ENCODE measurements at regions not wholly inside any gene's neighbourhood (a gene's known extent, or its start where the extent isn't known, plus 50 kb on each side); places are given as distances from the start of the nearest gene placed in this dataset.

DNA sequence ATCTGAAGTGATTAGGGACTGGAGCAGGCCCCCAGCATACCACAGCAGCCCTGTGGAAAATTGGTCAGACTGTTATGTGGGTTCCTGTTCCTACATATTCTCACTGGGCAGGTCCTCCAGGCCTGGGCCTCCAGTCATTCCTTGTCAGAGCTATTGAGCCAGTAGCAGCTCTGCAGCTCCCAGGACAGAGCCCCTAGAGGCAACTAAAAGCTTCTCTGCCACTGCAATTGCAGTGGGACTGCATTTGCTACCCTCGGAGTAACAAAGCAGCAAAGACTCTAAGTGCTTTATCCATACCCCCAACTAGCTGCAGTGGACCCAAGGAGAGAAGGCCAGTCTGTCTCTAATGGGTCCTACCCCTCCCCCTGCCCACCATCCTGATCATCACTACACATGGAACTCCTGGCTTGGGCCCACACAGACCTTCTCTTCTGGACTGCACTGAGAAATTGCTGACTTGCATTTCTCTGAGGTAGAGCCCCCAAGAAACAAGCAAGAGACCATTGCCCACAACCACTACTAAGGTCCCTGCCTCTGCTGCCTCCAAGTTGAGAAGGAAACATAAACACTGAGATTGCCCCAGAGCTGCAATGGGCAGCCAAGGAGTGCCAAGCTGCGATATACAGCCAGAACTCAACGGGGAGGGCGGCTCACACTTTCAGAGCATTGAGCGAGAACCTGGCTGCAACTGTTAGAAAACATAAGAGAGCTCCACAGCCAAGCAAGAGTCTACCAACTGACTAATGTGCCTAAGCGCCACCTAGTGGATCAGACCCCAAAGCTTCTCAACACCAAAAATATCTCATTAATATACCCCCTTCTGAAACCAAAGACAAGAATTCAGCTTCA is 738.7 kb upstream of the NDST4 start:
- DNase-seq: peak; percentile 49
- in situ Hi-C loops (cut with HindIII; ENCODE audit: low pct_ligation_motif_present, low pct_unique_long_range_greater_than_20kb, low sequenced_read_pairs): no loop called here

DNA sequence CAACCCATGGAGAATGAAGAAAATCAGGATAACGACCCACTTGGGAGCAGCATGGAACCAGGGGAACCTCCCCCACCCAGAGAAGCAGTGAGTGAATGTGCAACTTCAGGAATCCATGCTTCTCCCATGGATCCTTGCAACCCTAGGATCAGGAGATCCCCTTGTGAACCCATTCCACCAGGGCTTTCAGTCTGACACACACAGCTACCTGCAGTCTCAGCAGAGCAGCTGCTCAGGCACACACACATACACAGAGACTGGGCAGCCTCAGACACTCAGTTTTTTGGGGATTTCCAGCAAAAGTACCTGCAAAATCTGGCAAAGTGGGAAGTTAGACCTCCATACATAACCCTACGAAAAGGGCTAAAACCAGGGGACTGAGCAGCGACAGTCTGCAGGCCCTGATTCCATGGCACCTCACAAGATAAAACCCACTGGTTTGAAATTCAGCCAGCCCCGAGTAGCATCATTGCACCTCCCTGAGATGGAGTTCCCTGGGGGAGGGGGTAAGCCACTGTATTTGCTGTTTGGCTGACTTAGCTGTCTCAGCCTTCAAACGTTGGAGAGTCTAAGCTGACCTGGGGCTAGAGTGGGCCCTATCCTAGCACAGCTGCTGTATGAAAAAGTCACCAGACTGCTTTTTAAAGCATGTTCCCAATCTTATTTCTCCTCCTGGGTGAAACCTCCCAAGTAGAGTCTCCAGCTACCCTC is 737.5 kb upstream of the NDST4 start:
- in situ Hi-C loops (cut with HindIII; ENCODE audit: low pct_ligation_motif_present, low pct_unique_long_range_greater_than_20kb, low sequenced_read_pairs): no loop called here
- DNase-seq: no peak

DNA sequence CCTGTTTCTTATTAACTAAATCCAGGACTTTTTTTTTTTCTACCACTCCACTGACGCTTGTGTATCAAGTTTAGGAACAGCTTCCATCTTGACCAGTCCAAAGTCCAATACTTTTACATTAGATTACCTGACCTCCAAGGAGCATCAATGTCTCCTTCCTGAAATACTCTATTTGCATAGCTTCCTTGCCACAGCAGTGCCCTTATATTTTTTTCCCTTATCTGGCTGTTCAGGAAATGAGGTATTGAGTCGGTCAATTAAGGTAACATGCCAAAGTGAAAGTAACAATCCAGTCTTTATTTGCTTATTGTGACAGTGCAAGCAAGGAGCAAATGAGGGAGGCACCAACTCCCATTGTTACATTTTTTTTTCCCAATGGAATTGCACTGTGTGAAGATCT is 730.8 kb upstream of the NDST4 start:
- in situ Hi-C loops (cut with HindIII; ENCODE audit: low pct_ligation_motif_present, low pct_unique_long_range_greater_than_20kb, low sequenced_read_pairs): no loop called here

DNA sequence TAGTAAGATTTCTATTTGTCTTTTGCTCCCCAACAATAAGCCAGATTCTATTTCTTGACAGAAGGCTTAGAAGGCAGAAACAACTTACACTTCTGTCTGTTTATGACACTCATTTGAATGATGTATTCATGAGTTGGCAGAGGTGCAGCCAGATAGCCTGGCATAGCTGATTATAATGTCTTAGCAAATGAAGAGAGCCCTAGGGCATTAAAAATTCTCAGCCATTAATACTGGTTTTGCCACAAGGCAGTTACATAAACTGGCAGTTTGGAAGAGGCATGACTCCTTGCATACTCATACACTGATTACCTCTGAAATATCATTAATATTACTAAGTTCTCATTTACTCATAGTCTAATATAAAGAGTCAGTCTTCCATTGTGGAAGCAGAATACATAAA is 728.5 kb upstream of the NDST4 start:
- DNase-seq: no peak

More for the DNA sequence above, 730.8 kb upstream of the NDST4 start:
- DNase-seq: no peak

DNA sequence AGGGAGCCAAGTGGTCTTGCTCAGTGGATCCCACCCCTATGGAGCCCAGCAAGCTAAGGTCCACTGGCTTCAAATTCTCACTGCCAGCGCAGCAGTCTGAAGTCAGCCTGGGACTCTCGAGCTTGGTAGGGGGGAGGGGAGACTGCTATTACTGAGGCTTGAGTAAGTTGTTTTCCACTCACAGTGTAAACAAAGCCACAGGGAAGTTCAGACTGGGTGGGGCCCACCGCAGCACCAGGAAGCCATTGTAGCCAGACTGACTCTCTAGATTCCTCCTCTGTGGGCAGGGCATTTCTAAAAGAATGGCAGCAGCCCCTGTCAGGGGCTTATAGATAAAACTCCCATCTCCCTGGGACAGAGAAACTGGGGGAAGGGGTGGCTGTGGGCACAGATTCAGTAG is 721.0 kb upstream of the NDST4 start:
- in situ Hi-C loops (cut with HindIII; ENCODE audit: low pct_ligation_motif_present, low pct_unique_long_range_greater_than_20kb, low sequenced_read_pairs): no loop called here
- DNase-seq: no peak

More for the DNA sequence above, 728.5 kb upstream of the NDST4 start:
- in situ Hi-C loops (cut with HindIII; ENCODE audit: low pct_ligation_motif_present, low pct_unique_long_range_greater_than_20kb, low sequenced_read_pairs): no loop called here

DNA sequence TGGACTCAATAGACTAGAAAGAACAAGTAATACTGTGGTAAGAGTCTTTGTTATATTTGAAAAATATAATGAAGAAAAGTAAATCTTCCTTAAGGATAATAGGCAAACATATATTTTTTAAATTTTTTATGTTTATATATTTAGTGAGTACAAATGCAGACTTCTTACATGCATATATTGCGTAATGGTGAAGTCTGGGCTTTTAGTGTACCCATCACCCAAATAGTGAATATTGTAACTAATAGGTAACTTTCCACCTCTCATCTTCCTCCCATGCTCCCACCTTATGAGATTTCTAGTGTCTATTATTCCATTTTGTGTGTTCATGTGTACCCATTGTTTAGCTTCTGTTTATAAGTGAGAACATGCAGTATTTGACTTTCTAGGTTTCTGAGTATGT is 711.2 kb upstream of the NDST4 start:
- no peak for DNase-seq

DNA sequence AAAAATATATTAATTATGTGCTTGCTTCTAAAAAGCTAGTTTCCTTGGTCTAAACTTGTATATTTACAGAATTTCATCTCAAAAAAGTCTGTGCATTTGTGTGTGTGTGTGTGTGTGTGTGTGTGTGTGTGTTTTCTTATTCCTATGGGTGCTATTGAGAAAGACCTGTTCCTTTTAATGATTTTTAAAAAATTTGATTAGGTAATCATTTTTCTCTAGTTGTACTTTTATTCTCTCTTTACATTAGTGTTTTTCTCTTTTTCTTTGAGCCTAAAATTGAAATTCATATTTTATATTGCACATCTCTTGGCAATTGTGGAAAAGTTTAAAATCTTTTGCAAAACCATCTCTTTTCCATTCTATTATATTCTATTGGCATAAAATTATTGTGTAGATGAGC is 690.4 kb upstream of the NDST4 start:
- no peak for DNase-seq
- in situ Hi-C loops (cut with HindIII; ENCODE audit: low pct_ligation_motif_present, low pct_unique_long_range_greater_than_20kb, low sequenced_read_pairs): no loop called here

More for the DNA sequence above, 711.2 kb upstream of the NDST4 start:
- in situ Hi-C loops (cut with HindIII; ENCODE audit: low pct_ligation_motif_present, low pct_unique_long_range_greater_than_20kb, low sequenced_read_pairs): no loop called here

DNA sequence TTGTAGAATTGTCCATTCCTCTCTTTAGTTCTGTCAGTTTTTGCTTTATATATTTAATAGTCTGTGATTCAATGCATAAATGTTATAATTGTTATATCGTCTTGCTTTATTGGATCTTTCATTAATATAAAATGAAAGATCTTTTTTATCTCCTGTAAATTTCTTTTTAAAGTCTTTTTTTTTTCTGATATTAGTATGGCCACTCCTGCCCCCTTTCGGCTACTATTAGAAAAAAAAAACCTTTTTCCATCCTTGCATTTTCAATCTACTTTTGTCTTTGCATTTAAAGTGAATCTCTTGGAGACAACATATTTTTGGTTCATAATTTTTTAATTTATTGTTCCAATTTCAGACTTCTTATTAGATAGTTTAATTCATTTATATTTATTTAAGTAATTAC is 677.4 kb upstream of the NDST4 start:
- no peak for DNase-seq
- in situ Hi-C loops (cut with HindIII; ENCODE audit: low pct_ligation_motif_present, low pct_unique_long_range_greater_than_20kb, low sequenced_read_pairs): no loop called here

DNA sequence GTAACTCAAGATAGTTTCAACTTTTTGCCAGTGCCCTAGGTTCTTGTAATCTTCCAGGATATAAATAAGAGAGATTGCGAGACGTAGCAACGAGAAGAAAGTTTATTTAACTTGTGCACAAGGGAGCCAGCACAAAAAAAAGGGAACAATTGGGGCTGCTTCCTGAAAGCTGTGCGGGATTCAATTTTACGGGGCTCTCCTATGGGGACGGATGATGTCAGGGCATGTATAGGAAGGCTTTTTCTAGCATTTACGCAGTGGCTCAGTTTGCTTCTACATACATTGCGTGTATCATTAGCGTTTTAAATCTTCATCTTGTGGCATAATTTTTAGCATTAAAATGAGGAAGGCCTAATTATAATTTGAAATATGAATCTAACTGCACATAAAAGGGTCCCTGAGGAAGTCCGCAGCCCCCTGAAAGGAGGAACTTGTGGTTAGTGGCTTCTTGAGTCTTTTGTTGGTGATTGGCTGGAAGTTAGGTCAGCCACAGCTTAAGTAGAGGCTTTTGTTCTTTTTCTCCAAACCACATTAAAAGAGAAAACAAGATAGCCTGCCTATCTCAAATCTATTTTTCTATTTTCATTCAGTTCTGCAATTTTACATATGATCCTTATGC is 668.2 kb upstream of the NDST4 start:
- in situ Hi-C loops (cut with HindIII; ENCODE audit: low pct_ligation_motif_present, low pct_unique_long_range_greater_than_20kb, low sequenced_read_pairs): no loop called here

DNA sequence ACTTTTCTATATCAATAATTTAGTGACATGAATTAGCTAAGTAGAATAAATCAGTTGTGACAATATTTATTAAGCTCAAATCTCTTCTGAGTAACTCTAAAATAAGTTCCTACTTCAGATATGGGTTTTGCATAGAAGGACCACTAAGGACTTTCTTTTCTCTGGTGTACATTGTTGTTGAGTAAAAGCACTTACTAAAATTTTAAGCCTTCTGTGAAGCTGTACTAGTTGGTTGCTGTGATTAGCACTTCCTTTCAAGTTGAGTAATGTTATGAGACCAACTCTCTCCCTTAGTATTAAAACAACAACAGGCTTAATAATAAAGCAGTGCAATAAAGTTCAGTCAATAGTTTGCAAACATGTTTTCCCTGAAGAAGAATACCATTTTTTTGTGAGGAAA is 667.4 kb upstream of the NDST4 start:
- in situ Hi-C loops (cut with HindIII; ENCODE audit: low pct_ligation_motif_present, low pct_unique_long_range_greater_than_20kb, low sequenced_read_pairs): no loop called here
- DNase-seq: no peak

More for the DNA sequence above, 668.2 kb upstream of the NDST4 start:
- DNase-seq: no peak

DNA sequence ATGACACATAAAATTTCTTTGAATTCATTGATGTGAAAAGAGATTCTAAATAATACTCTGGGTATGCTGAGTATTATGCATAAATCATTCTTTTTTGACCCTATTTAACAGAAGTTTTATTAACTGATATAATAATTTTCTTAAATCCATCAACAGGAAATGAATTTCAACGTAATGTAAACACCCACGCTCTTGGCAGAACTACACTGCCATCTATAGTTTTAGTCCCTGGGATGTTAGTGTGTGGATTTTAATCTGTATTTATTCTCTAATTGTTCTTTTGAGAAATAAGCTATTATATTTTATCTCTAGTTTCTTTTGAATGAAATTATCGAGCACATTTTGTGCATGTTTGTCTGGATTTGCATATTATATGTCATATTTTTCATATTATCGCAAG is 666.8 kb upstream of the NDST4 start:
- in situ Hi-C loops (cut with HindIII; ENCODE audit: low pct_ligation_motif_present, low pct_unique_long_range_greater_than_20kb, low sequenced_read_pairs): no loop called here
- DNase-seq: no peak

DNA sequence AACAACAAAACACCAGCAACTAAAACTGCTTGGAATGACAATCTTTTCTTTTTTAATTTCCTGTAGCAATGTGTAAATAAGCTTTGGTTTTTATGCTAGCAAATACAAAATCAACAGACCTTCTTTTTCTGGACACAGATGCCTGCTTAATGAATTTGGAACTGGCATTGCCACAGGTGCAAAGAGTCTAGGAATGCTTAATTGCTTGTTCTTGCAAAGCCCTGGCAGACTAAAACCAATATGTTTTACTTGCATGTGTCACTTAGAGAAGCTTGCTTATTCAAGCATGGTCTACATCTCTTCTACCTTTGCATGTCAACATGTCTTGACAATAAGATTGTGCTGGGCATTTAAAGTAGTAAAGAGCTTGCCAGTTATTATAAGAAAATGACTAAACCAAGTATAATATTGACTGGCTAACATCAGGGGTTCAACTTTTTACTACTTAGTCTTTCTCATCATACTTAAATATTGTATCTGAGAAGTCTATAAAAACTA is 656.7 kb upstream of the NDST4 start:
- in situ Hi-C loops (cut with HindIII; ENCODE audit: low pct_ligation_motif_present, low pct_unique_long_range_greater_than_20kb, low sequenced_read_pairs): no loop called here
- DNase-seq: no peak

DNA sequence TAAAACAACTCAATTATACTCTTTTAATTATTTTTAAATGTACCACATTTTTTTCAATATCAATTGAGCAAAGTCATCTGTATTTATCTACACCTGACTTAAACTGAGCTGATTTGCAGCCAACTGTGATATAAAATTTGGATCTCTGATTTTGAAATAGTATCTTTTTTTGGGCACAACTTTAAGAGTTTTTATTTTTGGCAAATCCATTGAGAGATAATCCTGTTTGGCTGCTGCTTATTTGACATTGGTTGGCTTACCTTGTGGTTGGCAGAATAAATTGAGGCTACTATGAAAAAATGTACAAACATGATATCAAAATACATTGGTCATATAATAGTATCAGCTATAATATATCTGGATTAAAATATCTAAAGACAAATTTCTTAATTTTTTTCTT is 656.0 kb upstream of the NDST4 start:
- DNase-seq: no peak
- in situ Hi-C loops (cut with HindIII; ENCODE audit: low pct_ligation_motif_present, low pct_unique_long_range_greater_than_20kb, low sequenced_read_pairs): no loop called here

DNA sequence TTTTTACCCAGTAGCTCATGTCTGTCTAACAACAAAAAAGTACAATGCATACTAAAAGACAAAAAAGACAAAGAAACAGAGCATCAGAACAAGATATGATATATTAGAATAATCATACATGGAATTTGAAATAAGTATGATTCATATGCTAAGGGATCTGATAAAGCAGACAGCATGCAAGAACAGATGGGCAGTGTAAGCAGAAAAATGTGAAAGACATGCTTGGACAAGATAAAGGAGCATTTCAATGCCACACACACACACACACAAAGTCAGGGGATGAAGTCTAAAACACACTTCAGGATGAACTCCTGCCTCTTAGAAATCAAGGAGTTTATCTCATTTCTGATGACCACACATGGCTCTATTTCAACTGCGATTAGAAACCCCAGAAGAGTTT is 649.6 kb upstream of the NDST4 start:
- in situ Hi-C loops (cut with HindIII; ENCODE audit: low pct_ligation_motif_present, low pct_unique_long_range_greater_than_20kb, low sequenced_read_pairs): no loop called here

DNA sequence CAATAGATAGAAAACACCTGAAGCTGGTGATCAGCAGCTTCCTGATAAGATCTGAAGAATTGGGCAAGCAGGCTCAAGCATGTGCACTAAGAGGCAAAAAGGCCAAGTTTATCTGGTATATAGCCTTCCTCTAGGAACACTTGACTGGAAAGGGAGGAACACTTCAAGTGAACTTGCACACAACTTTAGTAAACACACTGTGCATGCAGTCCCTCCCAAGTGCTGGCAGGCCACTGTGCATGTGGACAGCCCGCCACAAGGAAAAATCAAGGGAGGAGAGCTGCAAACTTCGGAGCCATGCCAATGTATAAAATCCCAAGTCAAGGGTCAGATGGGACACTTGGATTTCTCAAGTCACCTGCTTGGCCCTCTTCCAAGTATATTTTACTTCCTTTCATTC is 645.8 kb upstream of the NDST4 start:
- DNase-seq: no peak
- in situ Hi-C loops (cut with HindIII; ENCODE audit: low pct_ligation_motif_present, low pct_unique_long_range_greater_than_20kb, low sequenced_read_pairs): no loop called here

More for the DNA sequence above, 649.6 kb upstream of the NDST4 start:
- DNase-seq: no peak

DNA sequence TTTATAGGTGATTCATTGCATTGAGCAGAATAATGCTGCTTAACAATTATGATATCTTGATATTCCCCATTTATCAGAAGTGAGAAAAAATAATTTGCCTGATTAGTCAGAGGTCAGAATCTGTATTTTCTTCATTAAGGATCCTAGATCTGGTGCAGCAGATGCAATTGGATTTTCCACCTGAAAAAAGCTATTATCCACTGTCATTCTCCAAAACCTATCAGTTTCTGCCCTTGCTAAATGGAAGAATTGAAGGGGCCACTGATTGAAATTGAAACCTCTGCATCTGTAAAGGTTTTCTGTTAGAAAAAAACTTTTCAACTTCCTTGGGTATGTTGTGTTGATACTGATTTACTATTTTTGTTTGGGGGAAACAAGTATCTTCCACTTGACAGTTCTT is 636.0 kb upstream of the NDST4 start:
- DNase-seq: no peak
- in situ Hi-C loops (cut with HindIII; ENCODE audit: low pct_ligation_motif_present, low pct_unique_long_range_greater_than_20kb, low sequenced_read_pairs): no loop called here

DNA sequence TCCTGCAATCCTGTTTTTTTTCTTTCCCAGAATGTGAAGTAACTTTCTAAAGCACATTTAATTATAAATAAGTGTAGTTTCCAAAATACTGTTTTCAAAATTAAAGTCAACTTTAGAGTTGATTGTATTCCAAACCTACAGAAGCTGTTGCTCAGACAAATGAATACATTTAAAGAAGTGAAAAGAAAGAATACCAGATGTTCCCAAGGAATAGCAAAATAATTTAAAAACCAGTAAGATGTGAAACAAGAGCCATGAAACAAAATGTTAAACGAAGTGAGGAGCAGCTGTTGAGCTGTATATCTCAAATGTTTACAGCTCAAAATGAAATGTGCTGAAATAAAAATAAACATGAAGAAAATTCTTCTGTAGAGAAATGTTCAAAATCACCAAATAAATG is 627.4 kb upstream of the NDST4 start:
- in situ Hi-C loops (cut with HindIII; ENCODE audit: low pct_ligation_motif_present, low pct_unique_long_range_greater_than_20kb, low sequenced_read_pairs): no loop called here
- DNase-seq: no peak

DNA sequence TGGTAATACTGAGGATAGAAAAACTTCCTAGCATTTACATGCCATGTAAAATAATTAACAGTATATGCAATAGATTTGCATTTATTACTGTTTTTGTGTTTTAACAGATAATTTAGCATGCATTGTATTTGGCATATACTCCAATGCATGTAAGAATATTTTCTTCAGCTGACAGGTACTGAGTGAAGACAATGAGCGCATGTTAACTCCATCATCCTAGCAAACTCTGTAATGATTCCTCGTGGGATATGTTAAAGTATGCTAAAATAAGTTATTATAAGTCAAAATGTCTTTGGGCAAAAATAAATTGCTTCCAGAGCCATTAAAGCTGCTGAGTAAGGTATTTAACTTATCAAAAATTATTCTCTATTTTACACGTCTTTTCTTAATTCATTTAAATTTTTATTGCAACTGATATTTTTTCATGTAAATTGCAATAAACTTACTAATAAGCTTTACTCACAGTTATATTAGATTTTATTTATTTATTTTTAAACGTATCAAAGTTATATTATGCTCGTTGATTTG is 616.4 kb upstream of the NDST4 start:
- DNase-seq: no peak
- in situ Hi-C loops (cut with HindIII; ENCODE audit: low pct_ligation_motif_present, low pct_unique_long_range_greater_than_20kb, low sequenced_read_pairs): no loop called here

DNA sequence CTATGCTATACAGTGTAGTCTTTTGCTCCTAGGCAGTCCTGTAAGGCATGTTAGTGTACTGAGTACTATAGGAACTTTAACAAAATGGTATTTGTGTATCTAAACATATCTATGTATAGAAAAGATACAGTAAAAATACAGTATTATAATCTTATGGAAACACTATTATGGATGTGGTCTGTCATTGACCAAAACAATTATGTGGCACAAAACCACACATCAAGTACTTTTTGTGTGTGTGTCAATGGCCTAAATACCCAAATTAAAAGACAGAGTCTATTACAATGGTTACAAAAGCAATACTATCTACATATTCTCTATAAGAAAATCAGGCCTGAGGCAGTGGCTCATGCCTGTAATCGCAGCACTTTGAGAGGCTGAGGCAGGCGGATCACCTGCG is 610.2 kb upstream of the NDST4 start:
- in situ Hi-C loops (cut with HindIII; ENCODE audit: low pct_ligation_motif_present, low pct_unique_long_range_greater_than_20kb, low sequenced_read_pairs): no loop called here
- DNase-seq: no peak
